NOMO-1 (cell line): ENCODE measurements at regions not wholly inside any gene's neighbourhood (a gene's known extent, or its start where the extent isn't known, plus 50 kb on each side); places are given as distances from the start of the nearest gene placed in this dataset.

ENCODE experiments used
- DNase-seq, 2 experiments: peaks; one replicate each; lab custom pipeline; 2025; ENCODE audit not compliant: unreplicated experiment in 2 of 2; lab: John Stamatoyannopoulos, UW

DNA sequence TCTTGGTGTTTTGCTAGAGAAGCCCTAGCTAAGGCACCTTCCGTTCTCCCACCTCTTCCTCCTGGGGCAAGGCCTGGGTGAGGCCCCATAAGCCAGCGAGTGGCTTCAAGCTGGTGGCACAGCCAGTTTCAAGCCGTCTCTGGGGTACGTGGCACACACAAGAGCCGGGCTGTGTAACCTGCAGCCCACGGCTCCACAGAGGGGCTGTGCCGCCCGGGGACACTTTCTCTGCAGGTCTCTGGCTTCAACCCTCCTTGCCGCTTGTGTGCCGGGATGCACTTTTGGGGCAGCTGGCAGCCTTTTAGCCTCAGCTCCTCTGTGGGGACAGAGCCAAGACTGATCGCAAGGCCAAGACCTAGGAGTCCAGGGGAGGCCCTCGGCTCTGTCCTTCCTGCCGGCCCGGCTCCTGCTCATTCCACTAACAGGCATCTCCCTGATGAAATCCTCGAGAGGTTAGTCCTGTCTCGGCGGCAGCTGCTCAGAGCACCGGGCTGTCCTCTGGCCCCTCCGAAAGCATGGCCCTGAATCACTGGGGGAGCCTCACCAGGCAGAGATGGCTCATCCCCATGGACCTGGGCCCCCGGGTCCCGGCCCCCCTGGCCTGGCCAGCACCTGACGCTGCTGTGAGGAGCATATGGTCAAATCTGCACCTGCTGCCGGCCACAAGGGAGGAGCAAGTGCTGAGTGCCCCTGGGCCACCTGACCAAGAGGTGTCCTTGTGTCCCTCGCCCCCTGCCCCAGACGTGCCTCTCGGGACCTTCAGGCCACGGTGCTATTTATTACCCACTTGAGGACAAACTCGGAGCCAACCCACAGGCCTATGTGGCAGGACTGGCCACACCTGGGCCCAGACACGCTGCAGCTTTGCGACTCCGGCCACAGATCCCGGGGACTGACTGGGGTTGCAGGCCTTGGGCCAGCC, 98.5 kb downstream of the METRNL start:
- no peak for DNase-seq

- DNase-seq: no peak
These were observed 99.3 kb downstream of the METRNL start for GRCh38 chr17:83178533-83179304.

- DNase-seq: no peak
These were observed 100.0 kb downstream of the METRNL start for GRCh38 chr17:83179374-83179773.

DNA sequence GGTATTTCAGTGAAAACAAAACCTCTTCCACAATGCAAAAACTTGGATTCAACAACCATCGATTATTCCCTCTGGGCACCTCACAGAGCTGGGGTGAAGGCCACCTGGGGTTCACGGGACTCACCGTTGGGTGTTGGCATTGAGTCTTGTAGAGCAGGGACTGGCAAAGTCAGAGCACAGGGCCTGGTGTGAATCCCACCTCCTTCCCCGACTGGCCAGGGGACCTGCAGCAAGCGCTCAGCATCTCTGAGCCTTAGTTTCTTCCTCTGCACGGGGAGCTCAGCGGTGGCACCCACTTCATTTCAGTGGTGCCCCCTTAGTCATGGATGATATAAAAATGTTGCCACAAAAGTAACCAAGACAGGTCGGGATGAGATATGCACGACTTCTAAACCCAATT, 100.4 kb downstream of the METRNL start:
- DNase-seq: no peak

- DNase-seq: no peak
These were observed 101.0 kb downstream of the METRNL start for GRCh38 chr17:83180264-83180995.

DNA sequence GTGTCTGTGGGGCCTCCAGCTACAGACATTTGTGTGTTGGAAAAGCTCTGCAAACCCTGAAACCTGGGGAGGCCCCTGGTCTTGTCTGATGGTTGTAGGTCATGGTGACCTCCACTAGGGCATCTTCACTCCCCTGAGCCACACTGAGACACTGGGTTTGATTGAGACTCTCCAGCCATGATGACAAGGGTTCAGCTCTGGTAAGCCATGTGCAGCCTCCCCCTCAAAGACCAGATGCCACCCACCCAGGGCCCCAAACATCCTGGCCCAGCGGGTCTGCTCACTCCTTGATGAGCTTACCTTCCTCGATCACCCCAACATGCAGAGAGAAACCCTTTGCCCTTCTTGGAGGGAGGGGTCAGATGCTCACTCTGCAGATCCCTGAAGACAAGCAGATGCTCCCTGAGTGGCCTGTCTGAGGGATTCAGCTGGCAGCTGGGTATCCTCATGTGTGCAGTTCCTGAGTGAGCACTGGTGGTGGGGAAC, 101.6 kb downstream of the METRNL start:
- no peak for DNase-seq

GRCh38 chr17:83181991-83182619, 102.7 kb downstream of the METRNL start:
- no peak for DNase-seq

DNA sequence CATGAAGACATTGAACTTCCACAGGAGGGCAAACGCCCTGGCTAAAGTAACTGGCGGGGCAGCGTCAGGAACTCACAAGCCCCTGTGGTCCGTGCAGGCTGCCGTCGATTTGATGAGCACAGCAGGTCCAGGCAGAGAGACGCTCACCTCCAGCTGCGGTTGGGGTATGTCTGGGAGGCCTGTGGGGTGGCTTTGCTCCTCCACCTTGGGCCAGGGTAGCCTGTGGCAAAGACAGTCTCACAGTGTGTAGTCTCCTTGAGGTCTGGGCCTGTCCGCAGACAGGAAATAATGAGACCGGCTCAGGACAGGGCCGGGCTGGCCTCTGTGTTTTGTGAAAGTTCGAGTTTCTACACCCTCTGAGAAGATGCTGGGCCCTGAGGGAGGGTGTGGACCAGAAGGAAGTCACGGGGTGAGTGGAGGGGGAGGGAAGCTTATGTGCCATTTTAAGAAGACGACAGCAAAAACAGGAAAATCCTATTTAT, 103.3 kb downstream of the METRNL start:
- DNase-seq: no peak

DNA sequence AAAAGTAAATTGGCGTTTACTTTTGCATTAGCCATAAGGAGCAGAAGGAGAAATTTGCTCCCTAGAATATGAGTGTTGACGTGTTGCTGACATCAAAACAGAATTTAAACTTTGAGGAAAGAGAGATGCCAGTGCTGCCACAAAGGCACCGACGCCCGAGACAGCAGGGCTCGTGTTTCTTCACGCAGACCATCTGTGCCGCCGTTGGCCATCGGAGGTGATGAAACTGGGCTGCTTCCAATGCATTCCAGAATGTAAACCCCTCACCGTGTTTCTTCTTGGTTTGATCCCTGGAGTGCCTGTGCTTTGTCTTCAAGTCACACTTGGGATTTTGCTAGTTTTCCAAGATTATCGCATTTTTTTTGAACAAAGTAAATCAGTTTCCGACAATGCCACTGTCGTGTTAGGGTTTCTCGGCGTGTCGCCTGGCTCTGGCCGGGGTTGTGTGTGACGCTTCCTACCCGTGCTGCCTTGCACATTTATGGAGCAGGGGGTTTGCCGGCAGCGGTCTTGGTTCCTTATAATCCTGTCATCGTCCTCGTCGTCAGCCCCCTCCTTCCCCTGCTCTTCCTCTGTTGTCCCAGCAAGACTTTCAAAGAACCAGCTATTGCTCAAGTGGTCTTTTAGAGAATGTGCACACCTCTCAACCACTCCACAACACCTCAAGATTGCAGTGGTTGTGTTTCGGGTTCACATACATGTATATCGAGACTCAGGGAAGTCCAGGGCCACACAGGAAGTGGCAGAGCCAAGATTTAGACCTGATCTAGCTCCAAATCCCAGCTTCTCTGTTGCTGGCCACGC, 103.9 kb downstream of the METRNL start:
- no peak for DNase-seq

GRCh38 chr17:83183951-83184506, 104.6 kb downstream of the METRNL start:
- DNase-seq: no peak

- DNase-seq: no peak
These were observed 105.9 kb downstream of the METRNL start for GRCh38 chr17:83185023-83186002.

GRCh38 chr17:83186226-83186625, 106.8 kb downstream of the METRNL start:
- DNase-seq: no peak

- no peak for DNase-seq
These were observed 107.5 kb downstream of the METRNL start for GRCh38 chr17:83186751-83187421.

DNA sequence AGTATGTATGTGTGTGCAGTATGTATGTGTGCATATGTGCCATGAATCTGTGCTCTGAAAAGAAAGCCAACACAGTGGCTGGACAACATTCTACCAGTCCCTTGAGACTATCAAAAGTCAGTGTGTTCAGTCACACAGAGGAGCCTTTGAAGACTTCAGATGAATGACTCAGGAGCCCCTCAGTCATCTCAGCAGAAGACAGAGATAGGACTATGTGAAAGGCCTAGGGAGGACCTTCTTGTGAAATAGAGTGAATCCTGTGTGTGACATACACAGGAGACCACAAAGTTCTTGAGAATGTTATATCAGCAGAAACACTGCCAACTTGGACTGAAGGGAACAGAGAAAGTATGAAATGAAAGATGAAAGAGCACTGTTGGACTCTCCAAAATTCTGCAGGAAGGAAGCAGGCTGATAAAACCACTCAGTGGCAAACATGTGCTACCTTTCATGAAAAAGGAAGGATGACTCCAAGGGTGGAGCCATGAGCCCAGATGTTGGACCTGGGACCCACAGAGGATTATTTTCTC, 108.4 kb downstream of the METRNL start:
- no peak for DNase-seq

GRCh38 chr17:83189044-83190003, 109.9 kb downstream of the METRNL start:
- no peak for DNase-seq

GRCh38 chr17:83190004-83190385, 110.6 kb downstream of the METRNL start:
- DNase-seq: no peak
